ENCODE measurements at regions not wholly inside any gene's neighbourhood (a gene's known extent, or its start where the extent isn't known, plus 50 kb on each side); places are given as distances from the start of the nearest gene placed in this dataset.

GRCh38 chr5:167546270-167546669 lies 745.2 kb upstream of the WWC1 start:
- no peak for DNase-seq (ENCODE audit: low read depth in 2 of 2)

- no peak for DNase-seq (ENCODE audit: low read depth in 2 of 2)
Observed at GRCh38 chr5:167552356-167552755, 739.1 kb upstream of the WWC1 start.

- DNase-seq (ENCODE audit: low read depth in 2 of 2): no peak
Observed at GRCh38 chr5:167553511-167553910, 737.9 kb upstream of the WWC1 start.

GRCh38 chr5:167554564-167555290 lies 736.7 kb upstream of the WWC1 start:
- DNase-seq (ENCODE audit: low read depth in 2 of 2): no peak

GRCh38 chr5:167555565-167556166 lies 735.8 kb upstream of the WWC1 start:
- no peak for DNase-seq (ENCODE audit: low read depth in 2 of 2)

- DNase-seq (ENCODE audit: low read depth in 2 of 2): no peak
Observed at GRCh38 chr5:167557359-167557758, 734.1 kb upstream of the WWC1 start.

GRCh38 chr5:167561796-167562195 lies 729.6 kb upstream of the WWC1 start:
- DNase-seq (ENCODE audit: low read depth in 2 of 2): no peak

GRCh38 chr5:167564275-167564674 lies 727.2 kb upstream of the WWC1 start:
- no peak for DNase-seq (ENCODE audit: low read depth in 2 of 2)

GRCh38 chr5:167565189-167565954 lies 726.1 kb upstream of the WWC1 start:
- no peak for DNase-seq (ENCODE audit: low read depth in 2 of 2)

GRCh38 chr5:167570431-167570830 lies 721.0 kb upstream of the WWC1 start:
- DNase-seq (ENCODE audit: low read depth in 2 of 2): no peak

- no peak for DNase-seq (ENCODE audit: low read depth in 2 of 2)
Observed at GRCh38 chr5:167571824-167572223, 719.6 kb upstream of the WWC1 start.

- DNase-seq (ENCODE audit: low read depth in 2 of 2): no peak
Observed at GRCh38 chr5:167573370-167574127, 717.9 kb upstream of the WWC1 start.

GRCh38 chr5:167574464-167574863 lies 717.0 kb upstream of the WWC1 start:
- no peak for DNase-seq (ENCODE audit: low read depth in 2 of 2)

GRCh38 chr5:167575330-167575729 lies 716.1 kb upstream of the WWC1 start:
- no peak for DNase-seq (ENCODE audit: low read depth in 2 of 2)

- no peak for DNase-seq (ENCODE audit: low read depth in 2 of 2)
Observed at GRCh38 chr5:167576126-167576525, 715.3 kb upstream of the WWC1 start.

- no peak for DNase-seq (ENCODE audit: low read depth in 2 of 2)
Observed at GRCh38 chr5:167576897-167577296, 714.5 kb upstream of the WWC1 start.

- no peak for DNase-seq (ENCODE audit: low read depth in 2 of 2)
Observed at GRCh38 chr5:167577616-167578015, 713.8 kb upstream of the WWC1 start.

- DNase-seq (ENCODE audit: low read depth in 2 of 2): no peak
Observed at GRCh38 chr5:167578977-167579692, 712.3 kb upstream of the WWC1 start.

GRCh38 chr5:167579693-167580055 lies 711.8 kb upstream of the WWC1 start:
- DNase-seq (ENCODE audit: low read depth in 2 of 2): no peak

- DNase-seq (ENCODE audit: low read depth in 2 of 2): no peak
Observed at GRCh38 chr5:167580608-167581007, 710.8 kb upstream of the WWC1 start.

GRCh38 chr5:167582283-167582682 lies 709.2 kb upstream of the WWC1 start:
- DNase-seq (ENCODE audit: low read depth in 2 of 2): no peak

- DNase-seq (ENCODE audit: low read depth in 2 of 2): no peak
Observed at GRCh38 chr5:167582886-167583285, 708.6 kb upstream of the WWC1 start.

Data from activated CD8-positive, alpha-beta memory T cell treated with anti-CD3 and anti-CD28 coated beads for 4 hours (primary cell).